RWPE1 (cell line): ENCODE measurements at regions not wholly inside any gene's neighbourhood (a gene's known extent, or its start where the extent isn't known, plus 50 kb on each side); places are given as distances from the start of the nearest gene placed in this dataset.

Experiments
- CTCF ChIA-PET: fragments of 350-600 bp; sonication (Branson Sonifier 250); formaldehyde crosslinking; extraction: SDS; loops from one replicate; lab custom pipeline; 2021; lab: Yijun Ruan, JAX
- POLR2A ChIA-PET: fragments of 400-600 bp; formaldehyde crosslinking; extraction: SDS; loops from one replicate; lab custom pipeline; 2020; ENCODE audit warnings: antibody characterized with exemption; ENCODE audit not compliant: low non-redundant PET; lab: Yijun Ruan, JAX
- DNase-seq: peaks from one replicate; pipeline ENCODE4 v3.0.0; 2012; ENCODE audit warnings: low spot score
- H3K27ac ChIP-seq: fragments of 450-650 bp; 2 replicates; pipeline ENCODE4 v1.5.1; 2017
- CTCF ChIP-seq: fragments of 450-650 bp; conservative IDR thresholded peaks from 2 replicates; pipeline ENCODE4 v1.5.1; 2017; ENCODE audit warnings: low read depth, mild to moderate bottlenecking

GRCh38 chr5:88557881-88558280 lies 289.2 kb upstream of the TMEM161B start:
- ChIA-PET CTCF (no interaction called here), POLR2A (no interaction called here)
- TF ChIP-seq CTCF: no peak
- no peak for DNase-seq
- H3K27ac ChIP-seq: no peak overlapping the region

GRCh38 chr5:88557131-88557530 lies 288.5 kb upstream of the TMEM161B start:
- POLR2A ChIA-PET: no interaction called here
- no peak overlapping the region for H3K27ac ChIP-seq
- CTCF ChIA-PET: no interaction called here
- no peak for TF ChIP-seq CTCF
- DNase-seq: no peak

GRCh38 chr5:88556406-88556805 lies 287.8 kb upstream of the TMEM161B start:
- ChIA-PET CTCF (interaction anchor here (0.6 kb wide), 1 partner anchor 262 kb away, joined by 3 read pairs; no protein-coding TSS in a partner anchor), POLR2A (no interaction called here)
- no peak for DNase-seq
- no peak overlapping the region for H3K27ac ChIP-seq
- TF ChIP-seq CTCF: no peak

- no peak overlapping the region for H3K27ac ChIP-seq
- CTCF ChIA-PET: interaction anchor here (0.6 kb wide), 1 partner anchor 48 kb away, joined by 5 read pairs; no protein-coding TSS in a partner anchor
- no peak for TF ChIP-seq CTCF
- POLR2A ChIA-PET: no interaction called here
- DNase-seq: no peak
Observed at GRCh38 chr5:88555674-88556073, 287.0 kb upstream of the TMEM161B start.

- ChIA-PET POLR2A (no interaction called here), CTCF (no interaction called here)
- DNase-seq: no peak
- H3K27ac ChIP-seq: no peak overlapping the region
- TF ChIP-seq CTCF: no peak
Observed at GRCh38 chr5:88553986-88554385, 285.3 kb upstream of the TMEM161B start.

GRCh38 chr5:88553136-88553875 lies 284.7 kb upstream of the TMEM161B start:
- ChIA-PET POLR2A (no interaction called here), CTCF (no interaction called here)
- no peak for DNase-seq
- TF ChIP-seq CTCF: no peak
- H3K27ac ChIP-seq: no peak overlapping the region
